Stimulated activated naive CD8-positive, alpha-beta T cell treated with anti-CD3 and anti-CD28 coated beads, Interleukin-15, Interleukin-2, amounts not matched to agents 100 U/mL and 50 U/mL, for 24 hours (primary cell): ENCODE measurements at regions not wholly inside any gene's neighbourhood (a gene's known extent, or its start where the extent isn't known, plus 50 kb on each side); places are given as distances from the start of the nearest gene placed in this dataset.
"Not testable (repeated sequence)": the region's sequence is repeated elsewhere in the genome, so short reads cannot be mapped to it uniquely, and the experiment has no call there.

ENCODE experiments used
- ATAC-seq: fragments of 150-1000 bp; cut with Tn5 transposase; one replicate; pipeline ENCODE4 v1.10.0; 2021
- DNase-seq: peaks from one replicate; pipeline ENCODE4 v3.0.0; 2021

DNA sequence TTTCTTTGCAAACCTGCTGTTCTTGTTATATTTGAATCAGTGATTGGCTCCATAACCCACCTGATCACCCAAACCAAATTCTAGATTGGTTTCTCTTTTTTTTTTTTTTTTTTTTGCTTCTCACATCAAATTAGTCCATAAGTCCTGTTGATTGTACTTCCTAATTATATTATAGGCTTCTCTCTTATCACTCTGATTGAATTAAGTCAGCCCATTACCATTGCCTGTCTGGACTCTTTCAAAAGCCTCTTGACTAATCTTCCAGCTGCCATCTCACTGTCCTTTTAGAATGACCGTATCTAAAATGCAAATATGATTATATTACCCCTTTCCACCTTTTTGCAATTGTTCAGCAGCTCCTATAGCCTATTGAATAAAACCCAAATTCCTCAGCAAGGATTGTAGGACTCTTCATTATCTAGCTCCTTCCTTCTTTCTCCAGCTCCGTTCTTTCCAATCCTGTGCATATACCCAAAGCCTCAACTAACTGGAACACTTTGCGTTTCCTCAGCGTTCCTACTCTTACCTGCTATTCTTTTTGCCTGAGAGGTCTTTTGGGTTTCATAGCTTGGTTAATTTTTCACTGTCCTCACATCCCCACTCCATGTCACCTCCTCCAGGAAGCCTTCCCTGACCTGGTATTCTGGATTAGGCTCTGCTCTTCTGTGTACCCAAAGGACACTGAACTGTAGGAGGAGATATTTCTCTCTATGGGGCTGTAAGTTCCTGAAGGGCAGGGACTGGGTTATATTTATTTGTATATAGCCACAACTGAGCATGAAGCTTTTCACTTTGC is 423.3 kb downstream of the TMEM135 start:
- DNase-seq = no peak
- no peak for ATAC-seq

- ATAC-seq = no peak
- DNase-seq = no peak
Measured at GRCh38 chr11:87460279-87460678, 422.5 kb downstream of the TMEM135 start.

GRCh38 chr11:87459351-87459750 is 421.6 kb downstream of the TMEM135 start:
- no peak for DNase-seq
- ATAC-seq = no peak

DNA sequence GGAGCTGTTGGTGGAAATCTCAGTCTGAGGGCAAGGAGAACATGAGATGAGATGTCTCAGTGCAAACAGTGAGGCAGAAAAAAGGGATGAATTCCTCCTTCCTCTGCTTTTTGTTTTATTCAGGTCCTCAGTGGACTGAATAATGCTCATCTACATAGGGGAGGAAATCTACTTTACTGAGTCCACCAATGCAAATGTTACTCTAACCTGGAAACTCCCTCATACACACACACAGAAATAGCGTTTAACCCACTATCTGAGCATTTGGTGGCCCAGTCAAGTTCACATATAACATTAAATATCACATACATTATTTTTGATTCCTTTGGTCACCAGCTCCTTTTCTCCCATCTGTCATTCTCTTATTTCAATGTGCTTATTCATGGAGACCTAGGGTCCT is 418.8 kb downstream of the TMEM135 start:
- ATAC-seq (no peak), DNase-seq (no peak)

- ATAC-seq (no peak), DNase-seq (no peak)
Measured at GRCh38 chr11:87455180-87455579, 417.4 kb downstream of the TMEM135 start.

- ATAC-seq = no peak
- DNase-seq = no peak
Measured at GRCh38 chr11:87454241-87454640, 416.5 kb downstream of the TMEM135 start.

DNA sequence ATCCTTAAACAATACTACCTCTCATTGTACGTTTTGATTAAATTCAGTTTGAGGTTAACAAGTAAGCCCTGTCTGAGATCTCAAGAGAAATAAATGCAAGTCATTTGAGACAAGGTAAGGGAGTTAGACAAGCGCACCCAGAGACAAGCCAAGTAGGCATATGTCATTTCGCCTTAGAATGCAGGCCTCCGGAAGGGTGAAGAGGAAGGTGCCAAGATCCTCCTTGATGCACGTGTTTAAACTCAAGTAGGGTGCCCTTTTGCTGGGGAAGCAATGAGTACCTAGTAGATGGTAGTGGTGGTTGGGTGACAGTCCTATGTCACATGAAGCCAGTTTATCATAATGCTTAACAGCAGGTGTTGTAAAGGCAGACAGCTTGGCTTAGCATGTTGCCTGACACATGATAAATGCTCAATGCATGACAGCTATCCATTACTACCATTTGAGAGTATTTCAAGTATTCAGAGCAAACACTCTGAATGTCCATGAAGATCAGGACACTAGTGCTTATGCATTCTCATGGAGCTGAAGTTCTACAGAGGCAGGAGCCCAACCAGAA is 415.9 kb downstream of the TMEM135 start:
- ATAC-seq (no peak), DNase-seq (no peak)

GRCh38 chr11:87452025-87452424 is 414.3 kb downstream of the TMEM135 start:
- ATAC-seq, DNase-seq: not testable (repeated sequence)

DNA sequence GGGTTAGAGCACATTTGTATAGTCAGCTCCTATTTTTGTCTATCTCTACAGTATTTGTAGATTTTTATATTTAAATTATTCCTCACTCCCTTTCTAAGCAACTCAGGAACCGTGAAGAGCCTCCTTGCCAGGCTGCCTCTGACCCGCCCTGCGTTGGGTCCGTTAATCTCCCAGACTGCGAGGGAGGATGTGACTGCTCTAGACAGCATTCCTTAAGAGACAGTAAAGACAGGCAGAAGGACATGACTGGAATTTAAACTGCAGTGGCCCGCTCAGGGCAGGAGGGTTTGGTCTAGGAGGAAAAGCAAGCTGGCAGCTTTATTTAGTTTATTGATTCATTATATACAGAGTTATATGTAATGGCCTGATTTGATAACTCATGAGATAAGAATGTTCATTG is 413.7 kb downstream of the TMEM135 start:
- no peak for ATAC-seq
- no peak for DNase-seq

- ATAC-seq = no peak
- DNase-seq = no peak
Measured at GRCh38 chr11:87447606-87448005, 409.9 kb downstream of the TMEM135 start.

GRCh38 chr11:87444993-87445392 is 407.3 kb downstream of the TMEM135 start:
- DNase-seq (no peak), ATAC-seq (no peak)

- DNase-seq (no peak), ATAC-seq (no peak)
Measured at GRCh38 chr11:87443707-87444106, 406.0 kb downstream of the TMEM135 start.

GRCh38 chr11:87440076-87440770 is 402.5 kb downstream of the TMEM135 start:
- no peak for DNase-seq
- no peak for ATAC-seq

DNA sequence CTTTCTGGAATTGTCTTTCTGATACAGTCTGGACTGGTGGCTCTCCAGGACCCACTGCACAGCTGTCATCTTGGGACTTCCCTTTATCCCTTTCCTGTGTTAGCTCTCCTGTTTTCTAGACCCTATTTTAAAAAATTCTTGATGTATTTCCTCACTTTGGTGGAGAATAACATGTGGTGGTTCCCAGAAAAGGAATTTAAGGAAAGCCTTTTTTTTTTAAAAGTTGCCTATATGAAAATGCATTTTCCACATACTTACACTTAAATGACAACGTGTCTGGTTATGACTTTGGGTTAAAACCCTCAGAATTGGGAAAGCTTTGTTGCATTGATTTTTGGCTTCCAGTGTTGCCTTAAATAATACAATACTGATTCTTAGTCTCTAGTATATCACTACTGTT is 400.7 kb downstream of the TMEM135 start:
- DNase-seq (no peak), ATAC-seq (no peak)

DNA sequence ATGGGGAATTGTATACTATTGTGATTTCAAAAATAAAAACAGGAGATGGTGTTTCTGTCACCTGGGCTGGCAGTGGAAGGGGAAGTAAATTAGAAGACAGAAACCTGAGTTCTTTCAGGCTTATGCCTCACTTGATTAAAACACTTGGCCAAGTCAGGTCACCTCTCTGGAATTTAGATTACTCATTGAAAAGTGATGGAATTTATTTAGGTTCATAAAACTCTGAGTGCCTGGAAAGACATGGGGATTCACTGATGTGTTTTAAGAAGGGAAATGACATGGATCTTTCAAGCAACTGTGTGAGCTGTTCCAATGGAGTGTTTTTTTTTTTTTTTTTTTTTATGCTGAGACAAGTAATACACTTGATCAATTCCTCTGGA is 400.1 kb downstream of the TMEM135 start:
- ATAC-seq (no peak), DNase-seq (no peak)

DNA sequence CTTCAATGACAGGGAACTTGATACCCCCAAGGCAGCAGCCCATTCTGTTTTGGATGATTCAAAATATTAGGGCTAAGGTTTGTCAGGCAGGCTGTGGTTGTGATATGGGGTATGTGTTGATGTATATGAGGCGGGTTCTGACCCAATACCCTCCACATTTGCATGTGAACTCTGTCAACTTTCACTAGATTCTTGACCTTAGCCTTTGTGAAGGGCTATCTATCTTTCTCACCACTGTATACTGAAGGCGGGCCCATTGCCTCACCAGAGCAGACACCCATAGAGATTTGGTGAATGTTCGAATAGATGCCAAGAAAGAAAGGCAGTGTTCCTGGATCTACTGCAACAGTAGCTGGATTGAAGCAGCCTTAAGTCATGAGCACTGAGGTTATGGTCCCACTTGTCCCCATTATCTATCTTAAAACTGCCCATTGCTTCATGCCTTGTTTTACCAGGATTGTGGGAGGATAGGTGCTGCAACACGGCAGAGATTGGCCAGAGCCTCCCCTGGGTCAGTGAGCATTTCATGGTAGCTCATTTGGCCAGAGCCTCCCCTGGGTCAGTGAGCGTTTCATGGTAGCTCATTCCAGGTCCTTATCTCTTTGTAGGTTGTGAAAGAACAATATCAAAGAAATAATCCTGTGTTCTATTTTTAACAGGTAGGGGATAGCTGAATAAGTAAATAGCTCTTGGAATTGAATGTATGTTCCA is 399.6 kb downstream of the TMEM135 start:
- ATAC-seq = no peak

GRCh38 chr11:87432022-87432421 is 394.3 kb downstream of the TMEM135 start:
- ATAC-seq = no peak
- no peak for DNase-seq

More for the DNA sequence above, 399.6 kb downstream of the TMEM135 start:
- no peak for DNase-seq

- no peak for DNase-seq
- no peak for ATAC-seq
Measured at GRCh38 chr11:87431392-87431791, 393.7 kb downstream of the TMEM135 start.

DNA sequence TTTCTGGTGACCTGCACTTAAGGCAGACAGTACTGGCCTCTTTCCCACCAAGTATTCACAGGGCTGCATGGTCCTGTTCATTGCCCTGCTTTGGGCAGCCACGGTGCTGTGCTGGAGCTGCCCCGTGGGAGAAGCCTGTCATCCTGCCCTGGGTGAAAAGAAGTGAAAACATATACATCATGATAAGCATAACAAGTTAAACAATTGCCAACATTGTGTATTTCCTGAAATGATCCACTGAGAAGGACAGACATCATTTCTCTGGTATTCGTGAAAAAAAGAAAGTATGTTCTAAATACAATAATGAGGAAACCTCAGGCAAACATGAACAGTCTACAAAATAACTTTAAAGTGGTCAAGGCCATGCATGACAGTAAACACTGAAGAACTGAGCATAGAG is 393.1 kb downstream of the TMEM135 start:
- ATAC-seq = no peak
- DNase-seq = no peak

DNA sequence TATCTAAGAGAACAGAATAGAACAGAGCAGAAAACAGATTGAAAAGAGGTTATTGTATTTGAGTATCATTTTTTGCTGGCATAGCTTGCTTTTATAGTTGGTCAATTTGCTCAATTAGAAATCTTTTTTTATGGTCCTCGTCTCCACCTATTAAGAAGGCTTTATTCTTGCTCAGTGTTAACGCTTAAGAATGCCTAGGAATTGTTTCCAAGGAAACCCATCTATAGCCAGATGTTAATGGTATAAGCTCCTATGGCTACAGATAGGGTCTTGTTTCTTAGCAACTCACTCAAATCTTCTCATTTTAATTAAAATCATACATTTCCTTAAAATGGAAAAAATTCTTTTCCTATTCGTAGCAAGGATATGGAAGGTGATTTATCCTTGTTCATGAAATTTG is 392.3 kb downstream of the TMEM135 start:
- no peak for ATAC-seq
- no peak for DNase-seq

GRCh38 chr11:87428266-87428665 is 390.5 kb downstream of the TMEM135 start:
- no peak for ATAC-seq
- DNase-seq = no peak

GRCh38 chr11:87425943-87426342 is 388.2 kb downstream of the TMEM135 start:
- no peak for DNase-seq
- ATAC-seq = no peak

DNA sequence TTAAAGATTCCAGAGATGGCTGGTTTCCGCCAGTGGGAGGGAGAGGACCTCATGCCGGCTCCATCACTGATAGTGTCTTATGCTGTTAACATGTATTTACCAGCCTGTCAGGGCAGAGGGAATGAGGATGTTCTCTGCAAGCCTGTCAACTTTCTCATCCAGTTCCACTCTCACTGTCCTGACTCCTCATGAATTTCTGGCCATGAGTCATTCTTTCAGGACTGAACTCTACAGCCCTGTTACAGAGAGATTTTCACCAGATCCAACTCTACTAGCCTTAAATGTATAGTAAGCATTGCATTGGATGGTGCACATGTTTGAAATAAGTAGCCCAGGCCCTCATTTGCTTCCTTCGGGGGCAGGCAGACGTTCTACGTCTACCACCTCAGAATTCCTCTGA is 387.7 kb downstream of the TMEM135 start:
- DNase-seq (no peak), ATAC-seq (no peak)
